Chondrocyte (in vitro differentiated cells): ENCODE measurements at regions not wholly inside any gene's neighbourhood (a gene's known extent, or its start where the extent isn't known, plus 50 kb on each side); places are given as distances from the start of the nearest gene placed in this dataset.

Experiments
- DNase-seq: peaks from one replicate; pipeline ENCODE4 v3.0.0; 2021; ENCODE audit warnings: mixed read lengths, low spot score
- H3K27ac Mint-ChIP-seq: one replicate; pipeline ENCODE4 v1.8.0; 2021; ENCODE audit warnings: mild to moderate bottlenecking, moderate library complexity, mixed read lengths; ENCODE audit not compliant: unreplicated experiment
- H3K27me3 Mint-ChIP-seq: 2 replicates; pipeline ENCODE4 v1.8.0; 2021; ENCODE audit warnings: low read depth, mixed read lengths
- H3K36me3 Mint-ChIP-seq: 2 replicates; pipeline ENCODE4 v1.8.0; 2021; ENCODE audit warnings: low read depth, mixed read lengths
- H3K4me1 Mint-ChIP-seq: 2 replicates; pipeline ENCODE4 v1.8.0; 2021; ENCODE audit warnings: low read depth, mild to moderate bottlenecking, mixed read lengths
- H3K4me3 Mint-ChIP-seq: one replicate; pipeline ENCODE4 v1.8.0; 2021; ENCODE audit warnings: mild to moderate bottlenecking, moderate library complexity, mixed read lengths; ENCODE audit not compliant: unreplicated experiment
- H3K9me3 Mint-ChIP-seq: 2 replicates; pipeline ENCODE4 v1.8.0; 2021; ENCODE audit warnings: low read depth, mixed read lengths
- CTCF ChIP-seq: fragments of 200-600 bp; sonication (generic); IDR thresholded peaks from 2 replicates; pipeline ENCODE4 v1.5.0; 2021; ENCODE audit warnings: antibody characterized with exemption, mild to moderate bottlenecking, moderate library complexity

DNA sequence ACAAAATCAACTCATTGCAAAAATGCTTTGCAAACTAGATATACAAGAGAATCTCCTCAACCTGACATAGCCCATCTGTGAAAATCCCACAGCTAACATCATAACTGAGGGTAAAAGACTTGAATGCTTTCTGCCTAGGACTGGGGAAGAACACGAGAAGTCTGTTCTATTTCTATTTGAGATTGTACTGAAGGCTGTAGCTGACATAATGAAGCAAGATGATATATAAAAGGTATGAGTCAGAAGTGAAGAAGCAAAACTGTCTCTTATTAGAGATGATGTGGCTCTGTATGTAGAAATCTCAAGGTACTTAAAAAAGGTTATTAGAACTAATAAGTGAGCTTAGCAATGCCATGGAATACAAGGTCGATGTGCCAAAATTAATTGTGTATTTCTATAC lies 639.9 kb upstream of the PFKP start:
- TF ChIP-seq CTCF, result no peak
- Mint-ChIP-seq H3K4me3 (no peak overlapping the region), H3K9me3 (no peaks in the 10 kb centered on the region), H3K4me1 (no peaks in the 10 kb centered on the region), H3K27me3 (peaks cover 3% of the 10 kb centered on the region), H3K27ac (no peak overlapping the region), H3K36me3 (no peaks in the 10 kb centered on the region)
- DNase-seq, result no peak

- no peak for TF ChIP-seq CTCF
- no peak overlapping the region for H3K4me3 Mint-ChIP-seq
- no peak overlapping the region for H3K27ac Mint-ChIP-seq
- H3K36me3 Mint-ChIP-seq, result no peaks in the 10 kb centered on the region
- H3K4me1 Mint-ChIP-seq, result no peaks in the 10 kb centered on the region
- DNase-seq, result no peak
- H3K9me3 Mint-ChIP-seq, result no peaks in the 10 kb centered on the region
- H3K27me3 Mint-ChIP-seq, result peaks cover 3% of the 10 kb centered on the region
Observed at GRCh38 chr10:2425320-2425719, 642.0 kb upstream of the PFKP start.

DNA sequence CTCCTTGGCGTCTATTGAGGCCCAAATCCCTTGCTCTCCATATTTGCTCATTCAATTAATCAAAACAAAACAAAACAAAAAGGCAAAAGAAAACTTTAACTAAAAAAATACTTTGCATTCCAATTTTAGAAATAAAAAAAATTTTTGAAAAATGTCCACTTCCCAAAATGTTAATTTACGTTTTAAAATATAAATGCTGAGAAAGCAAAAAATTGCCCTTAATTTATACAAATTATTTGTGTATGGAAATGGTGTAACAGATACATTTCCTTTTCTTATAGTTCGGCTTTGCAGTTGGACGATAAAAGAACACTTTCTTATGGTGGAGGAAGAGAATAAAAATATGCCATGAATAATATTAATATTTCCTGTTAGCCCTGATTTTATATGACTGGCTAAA lies 652.8 kb upstream of the PFKP start:
- H3K4me1 Mint-ChIP-seq, result no peaks in the 10 kb centered on the region
- DNase-seq, result no peak
- TF ChIP-seq CTCF, result no peak
- H3K27me3 Mint-ChIP-seq, result no peaks in the 10 kb centered on the region
- H3K4me3 Mint-ChIP-seq, result no peak overlapping the region
- no peak overlapping the region for H3K27ac Mint-ChIP-seq
- H3K36me3 Mint-ChIP-seq, result no peaks in the 10 kb centered on the region
- peaks cover 3% of the 10 kb centered on the region for H3K9me3 Mint-ChIP-seq

GRCh38 chr10:2414039-2414438 lies 653.3 kb upstream of the PFKP start:
- Mint-ChIP-seq H3K27me3 (no peaks in the 10 kb centered on the region), H3K9me3 (peaks cover 3% of the 10 kb centered on the region), H3K36me3 (no peaks in the 10 kb centered on the region), H3K27ac (no peak overlapping the region), H3K4me3 (no peak overlapping the region), H3K4me1 (no peaks in the 10 kb centered on the region)
- DNase-seq, result no peak
- no peak for TF ChIP-seq CTCF

DNA sequence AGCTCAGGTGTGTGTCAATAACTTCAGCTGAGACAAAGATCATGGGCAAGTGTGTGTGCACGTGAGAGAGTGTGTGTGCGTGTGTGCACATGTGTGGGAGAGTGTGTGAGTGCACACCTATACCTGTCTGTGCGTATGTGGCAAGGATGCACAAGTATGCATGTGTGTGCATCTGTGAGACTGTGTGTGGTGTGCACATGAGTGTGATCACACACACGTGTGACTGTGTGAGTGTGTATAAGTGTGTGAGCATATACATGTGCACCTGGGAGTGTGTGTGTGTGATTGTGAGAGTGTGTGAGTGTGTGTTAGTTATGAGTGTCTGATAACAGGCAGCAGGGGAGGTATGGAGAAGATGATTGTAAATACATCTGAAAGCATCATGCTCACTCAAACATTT lies 657.3 kb upstream of the PFKP start:
- Mint-ChIP-seq H3K36me3 (no peaks in the 10 kb centered on the region), H3K4me1 (no peaks in the 10 kb centered on the region), H3K27me3 (peaks cover 1% of the 10 kb centered on the region), H3K9me3 (peaks cover 3% of the 10 kb centered on the region), H3K4me3 (no peak overlapping the region), H3K27ac (no peak overlapping the region)
- DNase-seq, result no peak
- no peak for TF ChIP-seq CTCF
